Nephron (organoid): ENCODE measurements at regions not wholly inside any gene's neighbourhood (a gene's known extent, or its start where the extent isn't known, plus 50 kb on each side); places are given as distances from the start of the nearest gene placed in this dataset.

Experiments used
- H3K27ac Mint-ChIP-seq, 3 experiments: 2 replicates each; pipeline ENCODE4 v1.8.0; 2020; ENCODE audit warnings: mixed read lengths in 3 of 3, mild to moderate bottlenecking in 2 of 3, moderate library complexity in 1 of 3
- H3K27me3 Mint-ChIP-seq: 2 replicates; pipeline ENCODE4 v1.8.0; 2021; ENCODE audit warnings: low read depth, mild to moderate bottlenecking, moderate library complexity, mixed read lengths
- H3K36me3 Mint-ChIP-seq: 2 replicates; pipeline ENCODE4 v1.8.0; 2020; ENCODE audit warnings: low read depth, mixed read lengths
- H3K4me1 Mint-ChIP-seq: 2 replicates; pipeline ENCODE4 v1.8.0; 2020; ENCODE audit warnings: mixed read lengths
- H3K4me3 Mint-ChIP-seq, 3 experiments: 2 replicates each; pipeline ENCODE4 v1.8.0; 2020; ENCODE audit warnings: mild to moderate bottlenecking in 3 of 3, mixed read lengths in 3 of 3, moderate library complexity in 2 of 3
- H3K9me3 Mint-ChIP-seq: 2 replicates; pipeline ENCODE4 v1.8.0; 2020; ENCODE audit warnings: mixed read lengths
- TF ChIP-seq, protein P1 (sequence below), 3 experiments: fragments of 200-600 bp; sonication (generic); IDR thresholded peaks; one replicate each; pipeline ENCODE4 v1.5.0; 2021; ENCODE audit warnings: antibody characterized with exemption in 3 of 3; ENCODE audit not compliant: unreplicated experiment in 3 of 3

DNA sequence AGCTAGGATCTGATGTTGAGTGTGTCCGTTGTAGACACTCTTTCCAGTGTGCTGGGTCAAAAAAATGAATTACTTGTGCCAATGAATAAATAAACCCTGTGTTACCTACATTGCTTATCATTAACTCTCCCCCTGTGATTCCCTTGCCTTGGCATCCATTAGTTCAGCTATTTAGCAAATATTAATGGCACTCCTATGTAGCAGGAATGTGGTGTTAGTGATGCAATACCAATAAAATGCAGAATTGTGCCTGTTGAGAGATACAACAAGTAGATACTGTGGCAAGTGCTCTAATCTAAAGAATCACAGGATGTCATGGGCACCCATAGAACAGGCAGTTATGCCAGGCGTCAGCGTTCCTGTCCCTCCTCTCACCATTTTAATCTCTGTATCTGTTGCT is 343.2 kb downstream of the PMP22 start:
- TF ChIP-seq, protein P1, sequence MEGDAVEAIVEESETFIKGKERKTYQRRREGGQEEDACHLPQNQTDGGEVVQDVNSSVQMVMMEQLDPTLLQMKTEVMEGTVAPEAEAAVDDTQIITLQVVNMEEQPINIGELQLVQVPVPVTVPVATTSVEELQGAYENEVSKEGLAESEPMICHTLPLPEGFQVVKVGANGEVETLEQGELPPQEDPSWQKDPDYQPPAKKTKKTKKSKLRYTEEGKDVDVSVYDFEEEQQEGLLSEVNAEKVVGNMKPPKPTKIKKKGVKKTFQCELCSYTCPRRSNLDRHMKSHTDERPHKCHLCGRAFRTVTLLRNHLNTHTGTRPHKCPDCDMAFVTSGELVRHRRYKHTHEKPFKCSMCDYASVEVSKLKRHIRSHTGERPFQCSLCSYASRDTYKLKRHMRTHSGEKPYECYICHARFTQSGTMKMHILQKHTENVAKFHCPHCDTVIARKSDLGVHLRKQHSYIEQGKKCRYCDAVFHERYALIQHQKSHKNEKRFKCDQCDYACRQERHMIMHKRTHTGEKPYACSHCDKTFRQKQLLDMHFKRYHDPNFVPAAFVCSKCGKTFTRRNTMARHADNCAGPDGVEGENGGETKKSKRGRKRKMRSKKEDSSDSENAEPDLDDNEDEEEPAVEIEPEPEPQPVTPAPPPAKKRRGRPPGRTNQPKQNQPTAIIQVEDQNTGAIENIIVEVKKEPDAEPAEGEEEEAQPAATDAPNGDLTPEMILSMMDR (IDR thresholded peaks at IDR 0.05; ENCODE audit: unreplicated experiment in 3 of 3) = no peak
- no peaks in the 10 kb centered on the region for H3K4me1 Mint-ChIP-seq
- H3K9me3 Mint-ChIP-seq = peaks cover 9% of the 10 kb centered on the region
- no peaks in the 10 kb centered on the region for H3K36me3 Mint-ChIP-seq
- no peak overlapping the region for H3K4me3 Mint-ChIP-seq
- H3K27ac Mint-ChIP-seq = no peak overlapping the region
- peaks cover 17% of the 10 kb centered on the region for H3K27me3 Mint-ChIP-seq

DNA sequence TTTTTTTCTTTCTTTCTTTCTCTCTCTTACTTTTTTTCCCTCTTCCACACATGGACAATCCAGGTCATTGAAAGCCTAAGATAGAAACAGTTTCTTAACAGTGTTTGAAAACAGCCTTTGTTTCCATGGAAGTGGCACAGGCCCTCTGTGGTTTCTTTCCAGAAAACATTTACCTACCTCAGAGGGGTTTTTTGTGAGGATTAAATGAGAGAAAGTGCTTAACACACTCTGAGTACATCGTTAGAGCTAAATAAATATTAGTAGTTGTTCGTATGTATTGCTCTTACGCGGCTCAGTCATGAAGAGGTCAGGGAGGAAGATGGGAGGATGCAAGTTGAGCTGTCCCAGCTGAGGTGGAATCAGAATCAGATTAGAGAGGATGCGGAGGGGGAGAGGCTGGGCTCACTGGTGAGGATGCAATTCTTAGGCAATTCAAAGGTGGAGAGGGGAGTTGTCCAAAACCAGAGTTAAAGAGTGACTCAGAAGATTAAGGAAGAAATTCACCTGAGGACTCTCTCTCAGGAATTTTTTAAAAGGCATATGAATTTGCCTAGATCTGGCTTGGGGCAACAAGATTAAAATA is 345.4 kb downstream of the PMP22 start:
- Mint-ChIP-seq H3K4me3 (no peak overlapping the region), H3K27ac (no peak overlapping the region), H3K4me1 (no peaks in the 10 kb centered on the region), H3K9me3 (peaks cover 9% of the 10 kb centered on the region), H3K27me3 (peaks cover 5% of the 10 kb centered on the region), H3K36me3 (no peaks in the 10 kb centered on the region)
- TF ChIP-seq, protein P1 (IDR thresholded peaks at IDR 0.05; ENCODE audit: unreplicated experiment in 3 of 3) = no peak

DNA sequence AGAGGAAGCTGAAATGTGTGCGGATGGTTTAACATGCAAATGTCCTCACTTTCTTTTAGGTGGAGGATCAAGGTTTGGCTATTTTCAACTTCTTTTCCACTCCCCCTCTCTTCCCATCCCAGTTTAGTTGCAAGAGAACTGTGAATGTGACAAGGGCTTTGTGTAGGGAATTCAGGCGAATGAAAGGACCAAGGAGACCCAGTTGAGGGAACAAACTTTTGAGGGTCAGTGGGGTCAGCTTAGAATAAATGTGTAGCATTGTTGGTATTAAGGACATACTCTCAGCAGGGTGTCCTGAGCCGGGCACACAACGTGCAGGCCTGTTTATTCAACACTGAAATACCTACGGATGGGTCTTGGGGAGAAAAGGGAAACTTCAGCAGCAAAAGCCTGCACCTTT is 346.0 kb downstream of the PMP22 start:
- no peak overlapping the region for H3K4me3 Mint-ChIP-seq

DNA sequence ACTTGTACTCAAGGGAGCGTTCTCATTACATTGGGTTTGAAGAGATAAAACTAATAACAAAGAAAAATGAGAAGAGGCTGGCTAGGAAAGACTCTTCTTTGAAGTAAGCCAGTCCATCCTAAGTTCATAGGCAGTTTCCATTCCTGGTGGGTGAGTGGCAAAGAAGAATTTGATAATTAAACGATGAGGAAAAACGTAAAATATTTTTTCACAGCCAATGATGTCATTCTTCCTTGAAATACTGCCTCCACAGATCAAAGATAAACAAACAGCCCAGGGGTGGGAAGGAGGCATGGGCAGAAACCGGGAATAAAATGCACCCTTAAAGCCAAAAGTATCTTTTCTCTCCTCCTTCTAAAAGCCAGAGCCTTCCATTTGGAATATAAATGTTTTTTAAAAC is 346.6 kb downstream of the PMP22 start:
- Mint-ChIP-seq H3K27ac (no peak overlapping the region), H3K36me3 (peaks cover 3% of the 10 kb centered on the region), H3K4me3 (no peak overlapping the region), H3K4me1 (no peaks in the 10 kb centered on the region), H3K27me3 (peaks cover 5% of the 10 kb centered on the region), H3K9me3 (peaks cover 18% of the 10 kb centered on the region)
- TF ChIP-seq, protein P1 (IDR thresholded peaks at IDR 0.05; ENCODE audit: unreplicated experiment in 3 of 3) = no peak

More for the DNA sequence above, 346.0 kb downstream of the PMP22 start:
- Mint-ChIP-seq H3K4me1 (no peaks in the 10 kb centered on the region), H3K27ac (no peak overlapping the region), H3K36me3 (no peaks in the 10 kb centered on the region), H3K9me3 (peaks cover 13% of the 10 kb centered on the region), H3K27me3 (peaks cover 5% of the 10 kb centered on the region)
- TF ChIP-seq, protein P1 (IDR thresholded peaks at IDR 0.05; ENCODE audit: unreplicated experiment in 3 of 3) = no peak

DNA sequence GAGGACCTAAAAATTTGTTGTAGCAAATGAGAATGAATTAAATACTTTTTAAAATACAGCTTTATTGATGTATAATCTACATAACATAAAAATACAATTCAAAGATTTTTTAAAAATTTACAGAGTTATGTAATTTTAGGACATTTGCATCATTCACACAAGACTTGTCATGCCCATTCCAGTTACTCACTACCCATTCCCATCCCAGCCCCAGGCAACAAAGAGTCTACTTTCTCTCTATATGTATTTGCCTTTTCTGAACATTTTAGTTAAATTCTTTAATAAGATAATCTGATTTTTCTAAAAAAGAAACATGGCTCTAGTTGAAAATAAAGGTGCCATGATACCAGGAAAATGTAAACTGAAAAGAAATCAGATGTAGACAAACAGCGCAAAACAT is 354.2 kb downstream of the PMP22 start:
- Mint-ChIP-seq H3K36me3 (peaks cover 7% of the 10 kb centered on the region), H3K27ac (no peak overlapping the region), H3K27me3 (no peaks in the 10 kb centered on the region), H3K4me1 (no peaks in the 10 kb centered on the region), H3K4me3 (no peak overlapping the region), H3K9me3 (peaks cover 20% of the 10 kb centered on the region)
- TF ChIP-seq, protein P1 (IDR thresholded peaks at IDR 0.05; ENCODE audit: unreplicated experiment in 3 of 3) = no peak

DNA sequence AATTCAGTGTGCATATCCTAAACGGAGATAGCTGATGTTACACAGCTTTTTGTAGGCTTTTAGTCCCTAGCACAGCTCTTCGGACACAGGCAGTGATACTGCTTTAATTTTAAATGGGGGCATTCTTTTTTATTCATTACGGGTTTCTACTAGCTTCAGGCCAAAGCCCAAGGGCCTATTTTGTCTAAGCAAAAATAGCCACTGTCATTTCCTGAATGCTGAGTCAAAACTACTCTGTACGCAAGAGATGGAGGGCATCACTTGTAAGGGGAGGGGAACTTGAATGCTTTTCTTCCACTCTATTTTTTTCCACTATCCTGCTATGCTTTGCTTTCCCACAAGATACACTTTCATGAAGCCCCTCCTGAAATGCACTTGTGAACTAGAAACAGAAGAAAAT is 360.7 kb downstream of the PMP22 start:
- TF ChIP-seq, protein P1 (IDR thresholded peaks at IDR 0.05; ENCODE audit: unreplicated experiment in 3 of 3) = no peak
- Mint-ChIP-seq H3K36me3 (no peaks in the 10 kb centered on the region), H3K27me3 (no peaks in the 10 kb centered on the region), H3K4me1 (no peaks in the 10 kb centered on the region), H3K27ac (no peak overlapping the region), H3K9me3 (no peaks in the 10 kb centered on the region), H3K4me3 (no peak overlapping the region)
